GM13977 (cell line): ENCODE measurements at regions not wholly inside any gene's neighbourhood (a gene's known extent, or its start where the extent isn't known, plus 50 kb on each side); places are given as distances from the start of the nearest gene placed in this dataset.

Experiments used
- DNase-seq: peaks from one replicate; pipeline ENCODE4 v3.0.0; 2012; ENCODE audit warnings: low spot score
- CTCF ChIP-seq: IDR thresholded peaks from 2 replicates; pipeline ENCODE4 v1.5.1; 2012; ENCODE audit warnings: mild to moderate bottlenecking, control low read depth; ENCODE audit not compliant: insufficient read depth; ENCODE audit errors: extremely low read depth, missing control alignments
- in situ Hi-C: fragments of 300-500 bp; cut with MboI; formaldehyde crosslinking; loops from one replicate; pipeline ENCODE4 v1.12.0; 2022; ENCODE audit warnings: low sequenced_read_pairs, low pct_unique_long_range_greater_than_20kb, mixed read lengths, inconsistent platforms; ENCODE audit not compliant: unreplicated experiment

DNA sequence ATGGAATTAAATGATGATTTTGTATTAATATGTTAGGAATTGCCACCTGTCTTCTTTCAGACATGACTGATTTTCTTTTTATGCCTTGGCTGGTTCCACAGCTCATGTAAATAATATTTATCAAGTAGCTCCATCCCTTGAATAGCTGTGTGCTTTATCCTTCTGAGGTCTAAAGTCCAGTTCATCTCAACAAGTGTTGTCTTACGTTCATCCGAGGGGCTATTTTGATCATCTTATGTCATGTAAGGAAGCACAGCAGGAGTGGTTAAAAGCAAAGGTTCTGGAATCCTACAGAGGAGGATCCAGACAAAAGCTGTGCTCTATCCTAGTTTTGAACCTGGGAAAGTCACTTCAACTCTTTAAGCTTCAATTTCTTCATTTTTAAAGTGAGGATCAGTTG is 123.7 kb upstream of the ATP2B1 start:
- no peak for TF ChIP-seq CTCF

GRCh38 chr12:89831310-89832095 is 122.9 kb upstream of the ATP2B1 start:
- no peak for TF ChIP-seq CTCF
- DNase-seq = no peak
- in situ Hi-C loops = no loop called here

More for the DNA sequence above, 123.7 kb upstream of the ATP2B1 start:
- no peak for DNase-seq
- in situ Hi-C loops = no loop called here

DNA sequence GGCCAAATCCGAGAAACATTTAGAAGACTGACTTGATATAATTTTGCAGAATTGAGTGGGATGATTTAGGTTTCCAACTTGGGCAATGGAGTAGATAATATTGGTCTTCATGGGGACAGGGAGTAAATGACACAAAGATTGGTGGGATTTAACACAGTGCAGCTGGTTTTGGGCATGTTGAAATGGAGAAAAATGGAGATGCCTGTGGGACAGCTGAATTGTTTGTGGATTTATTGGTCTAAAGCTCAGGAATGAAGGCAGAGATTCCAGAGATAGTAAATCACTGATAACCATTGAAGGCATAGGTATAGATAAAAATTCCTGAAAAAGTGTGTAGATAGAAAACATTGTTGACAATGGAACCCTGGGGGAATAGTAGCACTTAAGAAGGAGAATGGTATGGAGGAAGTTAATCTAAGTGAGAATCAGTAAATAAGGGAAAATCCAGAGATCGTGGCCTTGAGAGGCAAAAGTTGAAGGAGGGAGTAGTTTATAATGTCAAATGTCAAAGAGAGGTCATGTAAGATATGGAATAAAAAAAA is 120.9 kb upstream of the ATP2B1 start:
- no peak for TF ChIP-seq CTCF
- in situ Hi-C loops = no loop called here
- no peak for DNase-seq

GRCh38 chr12:89828575-89828974 is 119.9 kb upstream of the ATP2B1 start:
- TF ChIP-seq CTCF = no peak
- no peak for DNase-seq
- in situ Hi-C loops = no loop called here

- no peak for TF ChIP-seq CTCF
- DNase-seq = no peak
- in situ Hi-C loops = no loop called here
Observed at GRCh38 chr12:89827592-89827991, 119.0 kb upstream of the ATP2B1 start.

DNA sequence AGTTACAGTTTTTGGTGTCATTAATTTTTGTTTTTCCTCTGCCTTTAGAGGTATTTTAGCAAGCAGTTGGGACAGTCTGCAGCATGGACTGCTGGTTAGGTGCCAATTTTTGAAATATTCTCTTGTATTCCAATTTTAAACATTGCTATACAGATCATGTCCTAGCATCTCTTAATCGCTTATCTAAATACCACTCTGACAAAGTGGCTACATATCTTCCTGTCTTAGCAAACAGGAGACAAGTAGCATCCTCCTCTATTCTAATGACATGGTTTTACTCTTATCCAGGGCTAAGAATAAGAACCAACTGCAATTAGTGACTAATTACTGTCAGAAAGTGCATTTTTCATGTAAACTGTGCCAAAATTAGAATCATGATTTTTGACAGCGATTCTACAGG is 117.8 kb upstream of the ATP2B1 start:
- DNase-seq = no peak
- in situ Hi-C loops = no loop called here
- no peak for TF ChIP-seq CTCF
